Fibroblast of lung (primary cell): ENCODE measurements at regions not wholly inside any gene's neighbourhood (a gene's known extent, or its start where the extent isn't known, plus 50 kb on each side); places are given as distances from the start of the nearest gene placed in this dataset.

Experiments
- CTCF ChIP-seq, 2 donors: IDR thresholded peaks in 1 of 2; conservative IDR thresholded peaks in 1 of 2; 1 replicate in 1 of 2; 2 replicates in 1 of 2; pipeline ENCODE4 v1.5.1; 2011 to 2012; ENCODE audit warnings: low read length in 2 of 2, control low read depth in 1 of 2, inconsistent platforms in 1 of 2, low read depth in 1 of 2, mild to moderate bottlenecking in 1 of 2
- EZH2 ChIP-seq: IDR thresholded peaks from 2 replicates; pipeline ENCODE4 v1.5.1; 2012; ENCODE audit warnings: low read length, control low read depth, mild to moderate bottlenecking; ENCODE audit errors: missing control alignments

DNA sequence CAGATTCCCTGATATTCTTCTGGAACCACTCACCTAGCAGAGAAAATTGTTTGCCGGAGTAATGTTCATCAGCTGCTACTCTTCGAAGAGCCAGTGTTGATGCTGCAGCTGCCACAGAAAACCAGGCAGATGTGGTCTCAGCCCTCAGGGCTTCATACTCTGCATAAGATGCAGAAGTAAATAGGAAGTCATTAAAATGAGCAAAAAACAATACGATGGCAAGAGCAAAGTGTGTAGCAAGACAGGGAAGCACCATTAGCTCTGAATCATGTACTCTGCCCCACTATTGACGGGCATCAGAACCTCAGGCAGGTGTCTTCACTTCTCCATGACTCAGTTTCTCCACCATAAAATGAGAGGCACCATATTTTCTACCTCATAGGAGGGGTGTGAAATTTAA, 991.6 kb upstream of the TMEM132C start:
- TF ChIP-seq CTCF (conservative IDR thresholded peaks at IDR 0.05 in 1 of 2, IDR thresholded peaks at IDR 0.05 in 1 of 2; ENCODE audit: low read depth in 1 of 2, low read length in 2 of 2) (no peak), EZH2 (no peak)
